ENCODE measurements at regions not wholly inside any gene's neighbourhood (a gene's known extent, or its start where the extent isn't known, plus 50 kb on each side); places are given as distances from the start of the nearest gene placed in this dataset.

DNA sequence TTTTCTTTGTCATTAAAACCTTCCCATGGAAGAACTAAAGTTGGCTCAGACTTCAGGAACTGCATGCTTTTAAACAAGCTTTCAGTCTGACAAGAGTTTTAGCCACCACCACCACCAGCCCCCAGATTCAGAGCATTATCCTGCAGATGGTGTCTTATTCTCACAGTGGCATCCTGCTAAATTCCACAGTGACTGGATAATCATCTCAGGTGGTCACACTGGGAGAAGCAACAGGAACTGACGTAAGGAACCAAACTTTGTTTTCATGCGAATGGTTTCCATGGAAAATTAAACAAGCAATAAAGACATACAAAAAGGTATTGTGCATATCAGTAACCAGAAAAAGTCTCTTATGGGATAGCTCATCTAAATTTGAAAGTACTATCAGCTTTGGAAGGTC is 370.7 kb downstream of the FBXW7 start:
- no peak overlapping the region for H3K4me3 ChIP-seq (ENCODE audit: low read depth, low read length)
- TF ChIP-seq, protein P1, sequence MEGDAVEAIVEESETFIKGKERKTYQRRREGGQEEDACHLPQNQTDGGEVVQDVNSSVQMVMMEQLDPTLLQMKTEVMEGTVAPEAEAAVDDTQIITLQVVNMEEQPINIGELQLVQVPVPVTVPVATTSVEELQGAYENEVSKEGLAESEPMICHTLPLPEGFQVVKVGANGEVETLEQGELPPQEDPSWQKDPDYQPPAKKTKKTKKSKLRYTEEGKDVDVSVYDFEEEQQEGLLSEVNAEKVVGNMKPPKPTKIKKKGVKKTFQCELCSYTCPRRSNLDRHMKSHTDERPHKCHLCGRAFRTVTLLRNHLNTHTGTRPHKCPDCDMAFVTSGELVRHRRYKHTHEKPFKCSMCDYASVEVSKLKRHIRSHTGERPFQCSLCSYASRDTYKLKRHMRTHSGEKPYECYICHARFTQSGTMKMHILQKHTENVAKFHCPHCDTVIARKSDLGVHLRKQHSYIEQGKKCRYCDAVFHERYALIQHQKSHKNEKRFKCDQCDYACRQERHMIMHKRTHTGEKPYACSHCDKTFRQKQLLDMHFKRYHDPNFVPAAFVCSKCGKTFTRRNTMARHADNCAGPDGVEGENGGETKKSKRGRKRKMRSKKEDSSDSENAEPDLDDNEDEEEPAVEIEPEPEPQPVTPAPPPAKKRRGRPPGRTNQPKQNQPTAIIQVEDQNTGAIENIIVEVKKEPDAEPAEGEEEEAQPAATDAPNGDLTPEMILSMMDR (IDR thresholded peaks at IDR 0.05; ENCODE audit: borderline replicate concordance, insufficient read depth, low read depth, low read length), result no peak

GRCh38 chr4:152164561-152164960 is 371.3 kb downstream of the FBXW7 start:
- TF ChIP-seq, protein P1 (IDR thresholded peaks at IDR 0.05; ENCODE audit: borderline replicate concordance, insufficient read depth, low read depth, low read length), result no peak
- H3K4me3 ChIP-seq (ENCODE audit: low read depth, low read length), result no peak overlapping the region

- TF ChIP-seq, protein P1 (IDR thresholded peaks at IDR 0.05; ENCODE audit: borderline replicate concordance, insufficient read depth, low read depth, low read length), result no peak
- H3K4me3 ChIP-seq (ENCODE audit: low read depth, low read length), result no peak overlapping the region
Measured at GRCh38 chr4:152162331-152162697, 373.6 kb downstream of the FBXW7 start.

- TF ChIP-seq, protein P1 (IDR thresholded peaks at IDR 0.05; ENCODE audit: borderline replicate concordance, insufficient read depth, low read depth, low read length), result no peak
- H3K4me3 ChIP-seq (ENCODE audit: low read depth, low read length), result no peak overlapping the region
Measured at GRCh38 chr4:152161676-152162330, 374.1 kb downstream of the FBXW7 start.

DNA sequence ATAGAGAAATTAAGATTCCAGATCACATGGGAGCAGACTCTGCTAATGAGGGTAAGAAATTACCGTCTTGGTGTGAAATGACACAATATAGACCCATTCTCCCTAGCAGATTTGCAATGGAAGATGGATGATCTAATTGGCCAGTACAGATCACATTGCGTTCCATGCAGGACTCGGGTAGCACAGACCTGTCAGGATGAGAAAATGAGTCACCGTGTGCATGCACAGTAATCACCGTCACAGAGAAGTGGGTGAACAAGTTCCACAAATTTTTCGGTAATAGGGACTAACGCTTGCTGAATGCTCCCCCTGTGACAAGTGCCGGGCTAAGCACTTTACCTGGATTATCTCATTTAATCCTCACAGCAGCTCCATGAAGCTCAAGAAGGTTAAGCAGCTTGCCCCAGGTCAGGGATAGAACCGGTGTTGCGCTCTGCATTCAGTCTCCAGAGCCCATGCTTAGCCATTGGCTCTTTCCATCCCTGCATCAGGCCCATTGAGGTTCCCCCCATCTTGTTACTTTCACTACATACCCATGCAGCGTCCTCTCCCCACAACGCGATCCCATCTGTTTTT is 375.6 kb downstream of the FBXW7 start:
- TF ChIP-seq, protein P1 (IDR thresholded peaks at IDR 0.05; ENCODE audit: borderline replicate concordance, insufficient read depth, low read depth, low read length), result no peak
- no peak overlapping the region for H3K4me3 ChIP-seq (ENCODE audit: low read depth, low read length)

DNA sequence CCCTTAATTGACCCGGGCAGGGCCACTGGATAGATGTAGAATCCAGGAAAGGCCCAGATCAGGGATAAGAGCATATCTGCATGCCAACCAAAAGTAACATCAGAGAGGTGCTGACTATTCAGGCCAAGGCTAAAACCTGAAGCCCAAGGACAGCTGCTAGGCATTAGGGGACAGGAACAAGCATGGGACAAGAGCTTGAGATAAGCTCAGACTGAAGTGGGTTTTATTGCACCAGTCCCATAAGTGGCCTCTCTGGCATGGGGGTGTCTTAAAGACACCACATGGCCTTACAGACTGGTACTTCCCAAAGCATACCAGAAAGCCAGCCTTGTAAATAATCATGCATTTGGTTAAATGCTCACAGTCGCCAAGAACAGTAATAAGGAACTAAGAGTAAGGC is 376.1 kb downstream of the FBXW7 start:
- H3K4me3 ChIP-seq (ENCODE audit: low read depth, low read length), result no peak overlapping the region
- TF ChIP-seq, protein P1 (IDR thresholded peaks at IDR 0.05; ENCODE audit: borderline replicate concordance, insufficient read depth, low read depth, low read length), result no peak

DNA sequence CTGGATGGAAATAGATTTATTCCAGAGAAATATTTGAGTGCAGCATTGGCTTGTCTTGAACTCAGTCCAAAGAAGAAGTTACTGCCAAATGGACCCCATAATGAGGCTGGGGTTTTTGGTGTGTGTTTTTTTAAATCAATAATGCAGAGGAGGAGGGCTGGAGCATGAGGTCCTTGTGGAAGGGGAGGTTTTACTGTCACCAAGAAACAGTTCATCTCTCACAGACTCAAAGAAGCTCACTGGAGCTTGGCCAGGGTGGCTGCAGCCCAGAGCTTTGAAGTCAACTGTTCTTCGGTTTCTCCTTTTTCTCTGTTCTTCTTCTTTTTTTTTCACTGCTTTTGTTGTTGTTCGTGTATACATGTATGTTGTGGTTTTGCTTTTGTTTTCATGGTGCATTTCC is 377.7 kb downstream of the FBXW7 start:
- TF ChIP-seq, protein P1 (IDR thresholded peaks at IDR 0.05; ENCODE audit: borderline replicate concordance, insufficient read depth, low read depth, low read length), result no peak
- H3K4me3 ChIP-seq (ENCODE audit: low read depth, low read length), result no peak overlapping the region

Data from GM12875 (cell line).